ENCODE measurements at regions not wholly inside any gene's neighbourhood (a gene's known extent, or its start where the extent isn't known, plus 50 kb on each side); places are given as distances from the start of the nearest gene placed in this dataset.
"Not testable (repeated sequence)": the region's sequence is repeated elsewhere in the genome, so short reads cannot be mapped to it uniquely, and the experiment has no call there.

DNA sequence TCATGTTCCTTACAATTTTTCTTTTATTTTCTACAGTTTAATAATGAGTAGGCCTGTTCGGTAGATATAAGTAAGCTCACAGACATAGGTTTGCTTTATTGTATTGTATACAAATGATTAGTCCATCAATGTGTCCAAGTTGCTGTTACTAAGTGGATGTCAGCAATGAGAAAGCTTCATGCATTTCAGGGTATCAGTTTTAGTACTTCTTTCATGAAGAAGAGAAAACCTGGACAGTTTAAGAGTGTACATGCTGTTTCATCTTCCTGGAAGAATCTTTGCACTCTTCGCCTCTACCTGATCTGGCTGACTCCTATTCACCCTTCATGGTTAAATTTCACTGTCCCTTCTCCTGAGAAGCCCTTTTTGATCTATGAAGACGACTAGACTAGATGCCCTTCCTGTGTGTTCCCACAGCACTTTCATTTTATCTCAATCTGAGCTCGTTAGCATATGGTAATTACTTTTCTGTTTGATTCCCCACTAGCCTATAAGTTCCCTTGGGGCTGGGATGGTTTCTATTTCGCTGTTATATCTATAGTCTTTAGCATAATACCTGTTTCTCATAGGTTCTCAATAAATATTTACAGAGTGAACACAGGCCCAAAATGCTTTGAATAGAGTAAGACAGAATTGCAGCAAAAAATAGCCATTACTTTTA lies 70.7 kb downstream of the CETN3 start:
- DNase-seq, result no peak

GRCh38 chr5:90337449-90338052 lies 72.0 kb downstream of the CETN3 start:
- no peak for DNase-seq
- intact Hi-C loops (cut with DNase I), result no loop called here

More for the DNA sequence above, 70.7 kb downstream of the CETN3 start:
- ATAC-seq (ENCODE audit: poor library complexity), result no peak
- intact Hi-C loops (cut with DNase I), result no loop called here

GRCh38 chr5:90336752-90337151 lies 72.8 kb downstream of the CETN3 start:
- ATAC-seq (ENCODE audit: poor library complexity), result no peak
- intact Hi-C loops (cut with DNase I), result no loop called here
- no peak for DNase-seq

More at GRCh38 chr5:90337449-90338052, 72.0 kb downstream of the CETN3 start:
- ATAC-seq (ENCODE audit: poor library complexity), result no peak

DNA sequence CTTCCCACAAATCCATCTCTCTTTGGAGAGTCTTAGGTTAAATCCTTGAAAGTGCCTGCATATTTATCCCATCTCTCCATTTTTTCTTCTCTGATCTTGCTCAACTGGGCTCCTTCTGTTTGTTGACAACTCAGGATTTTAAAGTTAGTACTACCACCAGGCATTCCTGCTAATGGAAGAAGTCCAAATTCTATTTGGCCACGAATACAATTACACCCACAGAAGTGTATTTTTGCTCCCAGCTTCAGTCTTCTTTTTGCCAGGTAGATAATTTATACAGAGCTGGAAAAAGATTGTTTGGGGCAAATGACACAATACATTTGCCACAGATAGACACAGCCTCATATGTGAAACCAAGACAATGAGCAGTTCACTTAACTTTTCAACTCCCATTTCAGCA lies 74.8 kb downstream of the CETN3 start:
- DNase-seq (no peak), ATAC-seq (ENCODE audit: poor library complexity) (no peak)
- intact Hi-C loops (cut with DNase I), result no loop called here

- ATAC-seq (ENCODE audit: poor library complexity) (no peak), DNase-seq (no peak)
- intact Hi-C loops (cut with DNase I), result no loop called here
Measured at GRCh38 chr5:90329911-90330310, 79.6 kb downstream of the CETN3 start.

DNA sequence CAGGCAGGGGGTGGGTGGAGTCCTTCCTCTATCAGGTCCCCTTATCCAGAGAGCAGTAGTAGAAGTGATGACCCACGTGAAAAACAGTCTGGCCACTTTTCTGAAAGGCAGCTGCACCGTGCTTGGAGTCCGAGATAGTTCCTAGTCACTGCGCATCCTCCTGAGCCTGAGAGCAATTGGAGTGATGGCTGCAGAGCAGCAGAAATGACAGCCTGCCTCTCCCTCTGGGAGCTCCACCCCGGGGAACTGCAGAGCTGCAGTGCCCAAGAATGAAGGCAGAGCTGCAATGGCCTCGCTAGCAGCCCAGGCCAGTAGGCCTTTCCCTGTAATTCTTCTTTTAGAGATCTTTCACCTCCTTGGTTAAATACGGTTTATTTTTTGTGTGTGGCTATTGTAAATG lies 82.6 kb downstream of the CETN3 start:
- ATAC-seq (ENCODE audit: poor library complexity) (no peak), DNase-seq (no peak)
- intact Hi-C loops (cut with DNase I), result no loop called here

DNA sequence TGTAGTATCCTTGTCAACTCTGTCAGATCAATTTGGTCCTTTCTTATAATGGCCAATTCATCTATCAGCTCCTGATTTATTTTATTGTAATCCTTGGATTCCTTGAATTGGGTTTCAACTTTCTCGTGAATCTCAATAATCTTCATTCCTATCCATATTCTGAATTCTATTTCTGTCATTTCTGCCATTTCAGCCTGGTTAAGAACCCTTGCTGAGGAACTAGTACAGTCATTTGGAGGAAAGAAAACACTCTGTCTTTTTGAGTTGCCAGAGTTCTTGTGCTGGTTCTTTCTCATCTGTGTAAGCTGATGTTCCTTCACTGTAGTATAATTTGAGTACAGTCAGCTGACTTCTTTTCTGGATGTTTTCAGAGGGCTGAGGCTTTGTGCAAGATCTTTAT lies 84.5 kb downstream of the CETN3 start:
- DNase-seq (no peak), ATAC-seq (ENCODE audit: poor library complexity) (no peak)
- intact Hi-C loops (cut with DNase I), result no loop called here

- intact Hi-C loops (cut with DNase I); ATAC-seq (ENCODE audit: poor library complexity); DNase-seq: not testable (repeated sequence)
Measured at GRCh38 chr5:90320348-90320747, 89.2 kb downstream of the CETN3 start.

- no peak for ATAC-seq (ENCODE audit: poor library complexity)
- intact Hi-C loops (cut with DNase I), result no loop called here
- DNase-seq, result no peak
Measured at GRCh38 chr5:90312027-90312426, 97.5 kb downstream of the CETN3 start.

- intact Hi-C loops (cut with DNase I), result no loop called here
- no peak for DNase-seq
- no peak for ATAC-seq (ENCODE audit: poor library complexity)
Measured at GRCh38 chr5:90311401-90311800, 98.2 kb downstream of the CETN3 start.

DNA sequence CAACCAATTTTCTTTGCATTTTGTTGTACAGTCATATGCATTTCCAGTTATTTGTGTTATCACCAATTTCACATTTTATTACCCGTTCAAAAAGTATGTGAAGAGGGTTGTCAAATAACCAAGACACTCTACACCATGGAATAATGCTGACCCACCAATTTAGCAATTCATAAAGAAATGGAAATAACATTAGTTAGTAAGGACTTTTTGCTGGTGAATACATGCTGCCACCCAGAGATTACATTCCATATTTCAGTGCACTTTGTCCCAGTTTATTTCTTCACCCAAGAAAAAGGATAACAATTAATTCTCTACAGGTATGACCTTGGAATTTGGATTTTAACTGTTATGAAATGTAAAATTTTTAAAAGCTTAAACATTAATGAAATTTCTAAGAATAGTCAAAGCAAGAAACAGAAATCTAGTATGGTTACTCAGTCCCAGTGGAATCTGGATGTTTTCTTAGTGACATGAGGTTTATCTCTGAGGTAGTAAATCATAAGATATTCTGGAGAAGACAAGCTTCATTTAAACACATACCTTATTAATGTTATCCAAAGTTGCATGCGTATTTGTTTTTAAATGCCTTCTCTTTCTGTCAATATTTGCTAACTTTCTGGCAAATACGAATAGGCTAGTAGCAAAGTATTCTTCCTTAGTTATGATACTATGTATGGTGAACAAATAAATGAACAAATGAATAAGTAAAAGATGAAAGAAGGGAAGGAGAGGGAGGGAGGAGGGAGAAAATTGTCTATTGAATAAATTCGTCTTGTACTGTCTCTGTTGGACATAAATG lies 100.6 kb downstream of the CETN3 start:
- DNase-seq, result no peak
- no peak for ATAC-seq (ENCODE audit: poor library complexity)
- intact Hi-C loops (cut with DNase I), result no loop called here

- intact Hi-C loops (cut with DNase I), result no loop called here
- no peak for DNase-seq
- no peak for ATAC-seq (ENCODE audit: poor library complexity)
Measured at GRCh38 chr5:90307782-90308181, 101.8 kb downstream of the CETN3 start.

DNA sequence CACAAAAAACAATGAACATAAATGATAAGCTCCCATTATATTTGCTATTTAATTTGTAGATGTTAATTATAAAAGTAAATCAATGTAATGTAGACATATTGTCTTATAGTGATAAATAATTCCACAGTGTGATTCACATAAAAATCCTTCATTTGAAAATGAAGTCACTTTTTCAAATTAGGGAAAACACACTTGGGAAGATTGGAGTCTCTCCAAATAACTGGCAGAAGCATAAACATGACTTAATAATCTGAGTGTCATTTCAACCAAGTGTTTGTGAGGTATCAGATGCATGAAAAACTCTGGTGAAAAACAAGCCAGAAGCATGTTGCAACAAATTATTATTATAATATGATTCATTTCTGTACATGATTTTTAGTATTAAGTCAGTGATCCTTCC lies 102.2 kb downstream of the CETN3 start:
- no peak for ATAC-seq (ENCODE audit: poor library complexity)
- intact Hi-C loops (cut with DNase I), result no loop called here
- DNase-seq, result no peak

DNA sequence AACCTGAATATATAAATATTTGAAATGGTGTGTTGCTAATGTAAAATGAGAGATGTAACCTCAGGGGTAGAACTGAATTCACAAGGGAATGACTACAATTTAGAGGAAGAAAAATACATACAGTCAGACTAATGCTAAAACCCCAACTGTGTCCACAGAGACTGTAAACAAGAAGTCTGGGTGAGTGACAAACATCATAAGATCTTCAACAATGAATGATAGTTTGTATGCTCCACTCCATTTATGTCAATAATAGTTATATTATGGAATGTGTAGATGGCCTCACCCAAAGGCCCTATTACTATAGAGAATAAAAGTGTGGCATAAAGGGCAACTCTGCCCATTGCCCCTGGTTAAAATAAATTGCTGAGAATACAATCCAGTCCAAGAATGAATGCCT lies 102.9 kb downstream of the CETN3 start:
- no peak for DNase-seq
- no peak for ATAC-seq (ENCODE audit: poor library complexity)
- intact Hi-C loops (cut with DNase I), result no loop called here

DNA sequence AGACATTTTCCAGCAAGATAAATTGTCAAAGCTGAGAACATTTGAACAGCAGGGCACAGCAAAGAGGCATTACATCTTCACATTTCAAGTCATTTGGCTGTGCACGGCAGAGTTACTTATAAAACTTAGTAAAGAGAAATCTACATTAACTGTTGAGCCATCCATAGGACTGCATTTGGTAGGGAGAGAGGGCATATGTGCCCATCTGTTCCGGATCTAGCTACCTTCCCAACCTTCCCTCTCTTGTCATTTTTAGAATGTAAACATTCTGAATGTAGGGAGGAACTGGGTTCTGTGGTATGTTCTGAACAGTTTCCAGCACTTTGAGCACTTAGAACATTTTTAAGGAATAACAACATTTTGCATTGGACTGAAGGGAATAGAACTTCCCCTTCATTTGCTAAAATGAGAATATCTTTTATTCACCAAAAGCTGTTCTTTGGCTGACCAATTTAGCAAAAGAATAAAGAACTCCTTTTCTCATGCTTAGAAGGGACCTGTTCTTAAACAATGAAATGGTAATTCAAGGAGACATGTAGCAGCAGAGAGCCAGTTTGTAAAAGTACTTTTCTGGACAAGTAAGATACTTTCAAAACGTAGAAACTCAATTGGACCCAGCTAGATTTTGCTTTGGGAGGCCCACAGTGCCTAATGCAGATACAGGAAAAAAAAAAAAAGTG lies 104.4 kb downstream of the CETN3 start:
- intact Hi-C loops (cut with DNase I), result no loop called here
- ATAC-seq (ENCODE audit: poor library complexity), result no peak
- no peak for DNase-seq

DNA sequence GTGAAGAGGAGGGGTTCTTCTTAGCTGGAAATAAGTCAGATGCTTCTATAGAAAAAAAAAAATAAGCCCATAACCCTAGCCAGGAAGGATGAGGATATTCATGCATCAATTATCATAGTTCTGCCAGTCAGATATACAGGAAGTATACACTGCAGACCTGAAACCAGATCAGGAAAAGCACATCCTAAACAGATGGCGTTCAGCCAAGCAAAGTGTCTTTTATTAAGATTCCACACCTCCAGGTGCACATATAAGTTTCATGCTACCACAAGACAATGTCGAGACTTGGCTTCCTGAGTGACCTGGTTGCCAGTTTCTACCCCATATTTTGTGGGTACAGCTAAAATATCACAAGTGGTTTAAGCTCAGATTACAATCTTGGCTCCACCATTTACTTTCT lies 108.3 kb downstream of the CETN3 start:
- ATAC-seq (ENCODE audit: poor library complexity) (no peak), DNase-seq (no peak)
- intact Hi-C loops (cut with DNase I), result no loop called here

DNA sequence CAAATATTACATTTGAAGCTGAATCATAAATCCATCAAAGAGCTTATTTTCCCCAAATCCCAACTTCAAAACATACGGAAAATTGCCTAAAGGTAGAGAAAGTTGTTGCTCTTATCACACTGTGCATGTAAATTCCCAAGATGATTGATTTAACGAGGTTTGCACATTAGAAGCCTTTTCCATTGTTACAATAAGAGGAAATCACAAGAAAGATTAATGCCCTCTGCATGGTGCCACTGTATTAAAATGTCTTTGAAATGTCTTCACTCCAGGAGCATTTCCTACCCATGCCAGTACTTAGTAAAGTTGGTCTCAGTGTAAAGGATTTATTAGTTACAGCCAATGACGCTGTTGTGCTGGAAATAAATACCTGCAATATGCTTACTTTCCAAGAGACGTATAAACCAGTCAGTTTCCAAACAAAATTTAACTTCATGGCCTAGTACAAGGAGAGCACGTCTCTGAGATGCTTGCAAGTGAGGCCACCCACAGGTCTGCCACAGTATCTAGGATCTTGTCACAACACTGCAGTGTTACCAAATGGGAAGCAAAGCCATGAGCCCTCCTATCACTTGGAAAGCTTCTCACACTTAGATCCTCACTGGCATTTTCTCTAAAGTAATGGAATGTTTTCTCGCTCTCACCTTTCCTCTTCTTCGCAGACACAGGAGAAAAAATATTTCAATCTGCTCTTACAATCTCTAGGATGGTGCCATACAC lies 112.4 kb downstream of the CETN3 start:
- intact Hi-C loops (cut with DNase I), result no loop called here
- DNase-seq, result no peak
- no peak for ATAC-seq (ENCODE audit: poor library complexity)

GRCh38 chr5:90294604-90295003 lies 115.0 kb downstream of the CETN3 start:
- no peak for DNase-seq

DNA sequence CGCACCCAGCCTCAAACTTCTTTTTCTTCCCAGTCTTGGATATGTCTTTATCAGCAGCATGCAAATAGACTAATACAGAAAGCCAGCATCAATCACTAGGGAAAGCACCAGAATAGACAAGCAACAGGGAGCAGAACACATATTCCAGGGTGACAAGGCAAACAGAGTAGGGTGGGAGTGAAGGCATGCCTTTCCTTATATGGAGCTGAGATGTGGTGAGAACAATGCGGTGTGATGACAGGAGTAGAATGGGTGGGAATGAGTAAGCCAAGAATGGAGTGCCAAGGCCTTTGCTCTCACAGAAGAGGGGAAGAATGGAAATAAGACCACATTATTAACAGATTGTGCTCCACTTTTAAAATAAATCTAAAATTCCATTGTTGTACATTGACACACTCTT lies 115.6 kb downstream of the CETN3 start:
- DNase-seq (no peak), ATAC-seq (ENCODE audit: poor library complexity) (no peak)
- intact Hi-C loops (cut with DNase I), result no loop called here

More at GRCh38 chr5:90294604-90295003, 115.0 kb downstream of the CETN3 start:
- intact Hi-C loops (cut with DNase I), result no loop called here
- no peak for ATAC-seq (ENCODE audit: poor library complexity)
